ENCODE measurements at regions not wholly inside any gene's neighbourhood (a gene's known extent, or its start where the extent isn't known, plus 50 kb on each side); places are given as distances from the start of the nearest gene placed in this dataset.

DNA sequence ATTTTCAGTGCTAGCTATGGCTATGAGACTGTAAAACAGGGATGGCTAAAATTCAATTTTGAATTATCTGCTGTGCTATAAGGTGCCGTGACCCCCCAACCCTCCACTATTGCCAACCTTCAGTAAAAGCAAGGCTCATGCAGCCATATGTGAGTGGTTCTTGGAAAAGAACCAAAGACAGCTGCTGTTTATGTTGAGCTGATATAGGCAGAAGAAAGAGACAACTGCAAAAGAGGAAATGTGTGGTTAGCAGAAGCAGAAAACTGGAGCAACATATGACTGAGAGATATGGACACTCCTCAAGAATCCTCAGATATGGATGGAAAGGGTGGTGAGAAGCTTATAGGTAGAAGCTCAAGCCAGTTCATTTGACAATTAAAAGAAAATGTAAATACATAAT lies 200.3 kb downstream of the TLE1 start:
- no peak overlapping the region for H2AFZ ChIP-seq (ENCODE audit: low read length, unreplicated experiment)
- H3K27me3 ChIP-seq (ENCODE audit: insufficient read depth, low read length), result no peaks in the 10 kb centered on the region
- no peak overlapping the region for H3K4me3 ChIP-seq (ENCODE audit: low read depth, low read length)
- peaks cover 31% of the 10 kb centered on the region for H3K4me1 ChIP-seq (ENCODE audit: control insufficient read depth, insufficient read depth, low read length, unreplicated experiment)
- no peak overlapping the region for H3K27ac ChIP-seq (ENCODE audit: low read depth, low read length)
- H3K36me3 ChIP-seq (ENCODE audit: insufficient read depth, low read length), result no peaks in the 10 kb centered on the region
- no peaks in the 10 kb centered on the region for H3K79me2 ChIP-seq (ENCODE audit: control insufficient read depth, insufficient read depth, low read length, unreplicated experiment)

DNA sequence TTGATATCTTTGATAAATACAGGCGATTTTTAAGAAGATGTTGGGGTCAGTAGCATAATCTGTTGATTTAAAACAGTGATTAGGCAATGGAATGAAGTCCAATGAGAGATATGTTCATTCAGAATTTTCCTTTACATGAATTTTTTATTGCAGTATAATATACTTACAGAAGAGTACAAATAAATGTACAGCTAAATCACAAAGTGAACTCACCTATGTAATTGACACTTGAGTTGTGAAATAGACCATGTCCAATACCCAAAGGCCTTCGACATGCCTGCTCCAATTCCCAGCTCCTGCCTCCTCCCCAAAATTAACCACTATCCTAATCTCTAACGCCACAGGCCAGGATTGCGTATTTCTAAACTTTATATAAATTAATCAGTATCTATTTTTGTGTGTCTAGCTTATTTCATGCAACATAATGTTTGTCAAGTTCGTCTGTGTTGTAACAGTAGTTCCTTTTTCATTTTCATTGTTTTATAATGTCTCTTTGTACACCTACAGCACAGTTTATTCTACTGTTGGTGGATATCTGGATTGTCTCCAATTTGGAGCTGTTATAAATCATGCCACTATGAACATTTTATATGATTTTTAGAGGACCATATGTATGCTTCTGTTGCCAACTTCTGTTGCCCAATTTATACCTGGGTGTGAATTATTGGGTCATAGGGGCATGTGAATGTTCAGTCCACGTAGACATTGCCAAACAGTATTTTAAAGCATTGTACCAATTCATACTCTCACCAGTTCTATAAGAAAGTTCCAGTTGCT lies 208.3 kb downstream of the TLE1 start:
- no peak overlapping the region for H3K4me3 ChIP-seq (ENCODE audit: low read depth, low read length)
- H3K27ac ChIP-seq (ENCODE audit: low read depth, low read length), result no peak overlapping the region
- H3K79me2 ChIP-seq (ENCODE audit: control insufficient read depth, insufficient read depth, low read length, unreplicated experiment), result no peaks in the 10 kb centered on the region
- no peak overlapping the region for H2AFZ ChIP-seq (ENCODE audit: low read length, unreplicated experiment)
- H3K36me3 ChIP-seq (ENCODE audit: insufficient read depth, low read length), result 0 out of 2 replicates have a peak, but pooled peaks cover 3% of the 10 kb centered on the region
- H3K4me1 ChIP-seq (ENCODE audit: control insufficient read depth, insufficient read depth, low read length, unreplicated experiment), result no peaks in the 10 kb centered on the region
- no peaks in the 10 kb centered on the region for H3K27me3 ChIP-seq (ENCODE audit: insufficient read depth, low read length)

DNA sequence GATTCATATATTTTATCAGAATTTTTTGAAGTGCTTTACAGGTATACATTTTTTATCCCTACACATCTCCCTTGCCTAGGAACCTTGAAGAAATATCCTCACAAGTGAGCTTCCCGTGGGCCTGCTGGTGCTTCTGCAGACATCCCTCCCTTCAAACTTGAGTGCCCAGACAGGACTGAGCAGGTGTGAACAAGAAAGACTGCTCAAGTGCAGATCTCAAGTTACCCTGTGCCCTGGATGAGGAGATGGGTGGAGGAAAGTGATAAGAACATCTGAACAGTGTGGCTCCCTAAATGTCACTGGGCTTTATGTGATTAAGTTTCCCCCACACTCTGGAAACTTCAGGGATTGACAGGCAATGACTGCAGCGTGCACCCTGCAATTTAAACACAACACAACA lies 209.8 kb downstream of the TLE1 start:
- Histone ChIP-seq H3K79me2 (ENCODE audit: control insufficient read depth, insufficient read depth, low read length, unreplicated experiment) (no peaks in the 10 kb centered on the region), H3K36me3 (ENCODE audit: insufficient read depth, low read length) (0 out of 2 replicates have a peak, but pooled peaks cover 3% of the 10 kb centered on the region), H3K4me1 (ENCODE audit: control insufficient read depth, insufficient read depth, low read length, unreplicated experiment) (no peaks in the 10 kb centered on the region), H2AFZ (ENCODE audit: low read length, unreplicated experiment) (no peak overlapping the region), H3K27ac (ENCODE audit: low read depth, low read length) (no peak overlapping the region), H3K4me3 (ENCODE audit: low read depth, low read length) (no peak overlapping the region), H3K27me3 (ENCODE audit: insufficient read depth, low read length) (no peaks in the 10 kb centered on the region)

DNA sequence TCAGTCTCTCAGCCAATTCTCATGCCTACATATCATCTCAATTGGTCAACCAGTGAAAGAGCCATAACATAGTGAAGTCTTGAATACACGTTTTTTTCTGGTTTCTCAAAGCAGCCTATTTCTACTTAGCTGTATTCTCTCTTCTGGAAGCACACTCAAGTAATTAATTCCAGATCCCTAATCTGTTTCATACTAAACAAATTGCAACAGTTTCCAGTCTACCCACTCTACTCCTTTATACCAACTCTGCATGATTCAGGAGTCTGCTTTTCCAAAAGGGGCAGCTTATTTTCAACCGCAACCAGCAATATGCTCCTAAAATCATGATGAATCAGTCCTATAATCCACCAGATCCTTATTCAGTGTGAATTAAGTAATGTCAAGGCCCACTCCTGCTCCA lies 211.7 kb downstream of the TLE1 start:
- Histone ChIP-seq H2AFZ (ENCODE audit: low read length, unreplicated experiment) (no peak overlapping the region), H3K27ac (ENCODE audit: low read depth, low read length) (no peak overlapping the region), H3K4me3 (ENCODE audit: low read depth, low read length) (no peak overlapping the region)

DNA sequence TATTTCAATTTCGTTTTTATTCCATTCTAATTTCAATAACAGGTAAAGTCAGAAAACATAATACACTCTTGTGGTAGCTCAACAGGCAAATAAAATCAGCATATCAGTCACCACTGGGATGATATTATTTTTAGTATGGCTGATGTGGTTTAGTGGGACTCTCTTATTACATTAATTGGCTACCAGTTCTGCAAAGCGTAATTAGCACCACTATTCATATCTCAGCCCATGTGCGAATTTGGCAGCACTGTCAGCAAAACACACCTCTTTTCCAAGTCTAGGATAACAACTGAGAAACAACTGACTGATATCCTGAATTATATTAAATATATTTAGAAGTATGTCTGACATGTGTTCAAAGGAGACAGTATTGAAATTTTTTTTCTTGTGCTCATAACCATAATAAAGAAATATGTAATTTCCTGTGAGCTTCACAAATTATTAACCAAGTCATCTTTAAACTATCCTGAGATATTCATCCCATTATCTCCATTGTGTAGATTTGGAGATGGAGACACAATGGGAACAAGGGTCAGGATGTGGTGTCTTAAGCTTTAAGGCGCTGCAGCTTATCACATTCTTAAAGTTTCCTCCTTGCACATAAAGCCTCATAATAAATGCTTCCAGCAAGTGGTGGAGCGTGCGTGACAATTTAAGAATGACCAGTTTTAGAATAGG lies 212.4 kb downstream of the TLE1 start:
- Histone ChIP-seq H3K27me3 (ENCODE audit: insufficient read depth, low read length) (no peaks in the 10 kb centered on the region), H3K79me2 (ENCODE audit: control insufficient read depth, insufficient read depth, low read length, unreplicated experiment) (no peaks in the 10 kb centered on the region), H3K4me3 (ENCODE audit: low read depth, low read length) (no peak overlapping the region), H3K4me1 (ENCODE audit: control insufficient read depth, insufficient read depth, low read length, unreplicated experiment) (no peaks in the 10 kb centered on the region), H2AFZ (ENCODE audit: low read length, unreplicated experiment) (no peak overlapping the region), H3K36me3 (ENCODE audit: insufficient read depth, low read length) (0 out of 2 replicates have a peak, but pooled peaks cover 3% of the 10 kb centered on the region), H3K27ac (ENCODE audit: low read depth, low read length) (no peak overlapping the region)

More for the DNA sequence above, 211.7 kb downstream of the TLE1 start:
- H3K79me2 ChIP-seq (ENCODE audit: control insufficient read depth, insufficient read depth, low read length, unreplicated experiment), result no peaks in the 10 kb centered on the region
- 0 out of 2 replicates have a peak, but pooled peaks cover 3% of the 10 kb centered on the region for H3K36me3 ChIP-seq (ENCODE audit: insufficient read depth, low read length)
- no peaks in the 10 kb centered on the region for H3K4me1 ChIP-seq (ENCODE audit: control insufficient read depth, insufficient read depth, low read length, unreplicated experiment)
- H3K27me3 ChIP-seq (ENCODE audit: insufficient read depth, low read length), result no peaks in the 10 kb centered on the region

DNA sequence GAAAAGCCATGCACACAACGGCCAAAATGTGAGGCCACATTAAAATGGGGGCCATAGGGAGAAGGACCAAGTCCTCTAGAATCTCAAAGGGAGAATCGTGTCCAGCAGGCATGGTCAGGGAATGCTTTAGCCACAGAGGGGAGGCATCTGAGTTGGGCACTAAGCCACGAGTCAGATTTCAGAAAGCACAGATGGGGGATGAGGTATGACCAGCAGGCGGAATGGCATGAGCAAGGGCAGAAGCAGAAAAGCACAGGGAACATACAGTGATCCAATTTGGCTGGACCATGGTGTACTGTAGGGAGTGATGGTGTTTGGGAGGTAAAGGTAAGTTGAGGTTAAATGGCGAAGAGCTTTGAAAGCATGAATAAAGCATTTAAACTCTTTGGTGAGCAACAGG lies 214.6 kb downstream of the TLE1 start:
- no peak overlapping the region for H2AFZ ChIP-seq (ENCODE audit: low read length, unreplicated experiment)
- no peaks in the 10 kb centered on the region for H3K4me1 ChIP-seq (ENCODE audit: control insufficient read depth, insufficient read depth, low read length, unreplicated experiment)
- no peak overlapping the region for H3K4me3 ChIP-seq (ENCODE audit: low read depth, low read length)
- H3K36me3 ChIP-seq (ENCODE audit: insufficient read depth, low read length), result no peaks in the 10 kb centered on the region
- H3K27me3 ChIP-seq (ENCODE audit: insufficient read depth, low read length), result no peaks in the 10 kb centered on the region
- no peak overlapping the region for H3K27ac ChIP-seq (ENCODE audit: low read depth, low read length)
- H3K79me2 ChIP-seq (ENCODE audit: control insufficient read depth, insufficient read depth, low read length, unreplicated experiment), result no peaks in the 10 kb centered on the region

DNA sequence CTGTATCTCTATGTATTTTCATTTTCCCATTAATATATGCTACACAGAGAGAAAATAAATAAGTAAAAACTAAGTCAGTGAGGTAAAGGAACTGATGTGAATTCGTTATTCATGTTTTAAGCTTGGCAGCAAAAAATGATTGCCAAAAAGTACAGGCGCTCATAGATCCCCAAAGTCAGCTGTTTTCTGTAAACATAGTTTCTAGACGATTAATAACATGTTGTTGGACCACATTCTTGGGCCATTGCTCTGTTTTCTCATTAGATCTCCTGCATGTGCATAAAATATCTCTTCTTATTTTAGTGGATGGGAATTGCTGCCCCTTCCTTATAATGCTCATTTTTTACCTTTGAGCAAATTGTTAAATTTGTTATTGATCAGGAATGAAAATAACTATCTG lies 215.2 kb downstream of the TLE1 start:
- H3K36me3 ChIP-seq (ENCODE audit: insufficient read depth, low read length), result no peaks in the 10 kb centered on the region
- no peak overlapping the region for H3K4me3 ChIP-seq (ENCODE audit: low read depth, low read length)
- H3K4me1 ChIP-seq (ENCODE audit: control insufficient read depth, insufficient read depth, low read length, unreplicated experiment), result no peaks in the 10 kb centered on the region
- H3K27ac ChIP-seq (ENCODE audit: low read depth, low read length), result no peak overlapping the region
- no peaks in the 10 kb centered on the region for H3K79me2 ChIP-seq (ENCODE audit: control insufficient read depth, insufficient read depth, low read length, unreplicated experiment)
- H3K27me3 ChIP-seq (ENCODE audit: insufficient read depth, low read length), result no peaks in the 10 kb centered on the region
- no peak overlapping the region for H2AFZ ChIP-seq (ENCODE audit: low read length, unreplicated experiment)

DNA sequence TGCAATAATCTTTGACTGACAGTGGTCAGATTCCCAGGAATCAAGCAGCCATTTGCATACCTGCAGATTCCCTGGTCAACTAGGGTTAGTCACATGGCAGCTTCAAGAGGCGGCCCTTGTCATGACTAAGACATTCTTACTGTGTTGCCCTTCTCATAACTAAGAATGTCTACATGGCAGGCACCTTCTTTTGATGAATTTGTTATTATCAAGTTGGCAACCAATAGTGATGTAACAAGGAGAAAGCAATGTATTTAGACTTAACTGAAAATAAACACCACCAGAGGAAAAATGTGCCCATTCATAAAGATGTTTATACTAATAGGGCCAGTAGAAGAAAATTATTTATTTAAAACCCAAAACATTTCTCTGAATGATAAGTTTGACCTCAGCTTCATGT lies 215.6 kb downstream of the TLE1 start:
- Histone ChIP-seq H3K4me3 (ENCODE audit: low read depth, low read length) (no peak overlapping the region), H2AFZ (ENCODE audit: low read length, unreplicated experiment) (no peak overlapping the region), H3K4me1 (ENCODE audit: control insufficient read depth, insufficient read depth, low read length, unreplicated experiment) (no peaks in the 10 kb centered on the region), H3K27me3 (ENCODE audit: insufficient read depth, low read length) (no peaks in the 10 kb centered on the region), H3K79me2 (ENCODE audit: control insufficient read depth, insufficient read depth, low read length, unreplicated experiment) (no peaks in the 10 kb centered on the region), H3K27ac (ENCODE audit: low read depth, low read length) (no peak overlapping the region), H3K36me3 (ENCODE audit: insufficient read depth, low read length) (no peaks in the 10 kb centered on the region)

DNA sequence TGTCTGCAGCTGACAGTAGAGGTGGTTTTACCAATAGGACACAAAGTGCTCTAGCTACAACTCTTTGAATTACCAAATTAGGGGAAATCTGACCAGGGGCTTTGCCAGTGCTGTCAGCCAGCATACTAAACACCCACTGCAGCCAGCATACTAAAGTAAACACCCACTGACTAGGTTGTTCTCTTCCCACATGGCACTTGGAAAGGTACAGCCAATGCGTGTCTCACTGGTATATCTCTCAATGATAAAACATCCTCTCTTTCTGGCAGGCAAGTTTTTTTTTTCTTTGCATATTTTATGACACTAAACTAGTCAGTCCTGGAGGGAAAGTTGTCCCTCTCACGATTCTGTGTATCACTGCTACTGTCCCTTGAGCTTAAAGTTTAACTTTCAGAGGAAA lies 216.1 kb downstream of the TLE1 start:
- Histone ChIP-seq H2AFZ (ENCODE audit: low read length, unreplicated experiment) (no peak overlapping the region), H3K4me1 (ENCODE audit: control insufficient read depth, insufficient read depth, low read length, unreplicated experiment) (no peaks in the 10 kb centered on the region), H3K79me2 (ENCODE audit: control insufficient read depth, insufficient read depth, low read length, unreplicated experiment) (no peaks in the 10 kb centered on the region), H3K36me3 (ENCODE audit: insufficient read depth, low read length) (no peaks in the 10 kb centered on the region), H3K27ac (ENCODE audit: low read depth, low read length) (no peak overlapping the region), H3K27me3 (ENCODE audit: insufficient read depth, low read length) (no peaks in the 10 kb centered on the region), H3K4me3 (ENCODE audit: low read depth, low read length) (no peak overlapping the region)

DNA sequence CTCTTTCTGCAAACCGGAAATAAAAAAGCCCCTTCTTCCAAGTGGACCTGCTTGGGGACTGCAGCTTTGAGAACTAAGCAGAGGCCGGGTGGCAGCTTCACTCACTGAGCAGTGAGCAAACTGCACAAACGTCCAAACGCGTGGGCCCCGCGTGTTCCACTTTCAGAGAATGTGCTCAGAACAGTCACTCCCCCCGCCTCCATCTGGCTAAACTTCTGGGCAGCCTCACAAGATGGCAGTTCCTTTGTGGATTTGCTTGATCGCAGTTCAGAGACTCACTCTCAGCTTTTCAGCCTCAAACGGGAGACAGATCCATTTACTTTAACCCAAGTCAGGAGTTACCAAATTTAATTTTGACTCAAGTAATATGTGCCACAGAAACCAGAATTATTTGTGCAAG lies 216.6 kb downstream of the TLE1 start:
- no peaks in the 10 kb centered on the region for H3K27me3 ChIP-seq (ENCODE audit: insufficient read depth, low read length)
- no peak overlapping the region for H3K27ac ChIP-seq (ENCODE audit: low read depth, low read length)
- H3K36me3 ChIP-seq (ENCODE audit: insufficient read depth, low read length), result no peaks in the 10 kb centered on the region
- H3K4me1 ChIP-seq (ENCODE audit: control insufficient read depth, insufficient read depth, low read length, unreplicated experiment), result no peaks in the 10 kb centered on the region
- H2AFZ ChIP-seq (ENCODE audit: low read length, unreplicated experiment), result no peak overlapping the region
- H3K79me2 ChIP-seq (ENCODE audit: control insufficient read depth, insufficient read depth, low read length, unreplicated experiment), result no peaks in the 10 kb centered on the region
- H3K4me3 ChIP-seq (ENCODE audit: low read depth, low read length), result no peak overlapping the region

DNA sequence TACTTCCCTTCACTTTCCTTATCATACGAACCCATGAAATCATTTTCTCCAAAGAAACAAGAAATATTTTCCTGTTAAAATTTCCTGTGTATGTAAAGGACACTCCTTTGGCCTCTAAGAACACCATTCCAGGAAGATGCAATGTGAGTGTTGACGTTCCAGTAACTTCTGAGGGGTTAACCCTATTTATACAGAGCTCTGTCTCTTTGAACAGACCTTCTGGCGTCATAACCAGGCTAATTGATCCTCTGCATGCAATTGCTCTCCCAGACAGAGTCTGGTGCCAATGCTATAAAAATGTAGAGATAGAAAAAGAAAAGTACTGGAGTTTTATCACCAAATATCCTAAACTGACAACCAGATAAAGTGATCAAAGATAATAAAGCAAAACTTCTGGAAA lies 218.5 kb downstream of the TLE1 start:
- Histone ChIP-seq H3K36me3 (ENCODE audit: insufficient read depth, low read length) (no peaks in the 10 kb centered on the region), H3K4me1 (ENCODE audit: control insufficient read depth, insufficient read depth, low read length, unreplicated experiment) (no peaks in the 10 kb centered on the region)

More for the DNA sequence above, 218.5 kb downstream of the TLE1 start:
- H2AFZ ChIP-seq (ENCODE audit: low read length, unreplicated experiment), result no peak overlapping the region
- no peak overlapping the region for H3K27ac ChIP-seq (ENCODE audit: low read depth, low read length)
- H3K27me3 ChIP-seq (ENCODE audit: insufficient read depth, low read length), result no peaks in the 10 kb centered on the region
- no peak overlapping the region for H3K4me3 ChIP-seq (ENCODE audit: low read depth, low read length)
- H3K79me2 ChIP-seq (ENCODE audit: control insufficient read depth, insufficient read depth, low read length, unreplicated experiment), result no peaks in the 10 kb centered on the region
